HG02759 (cell line): ENCODE measurements at regions not wholly inside any gene's neighbourhood (a gene's known extent, or its start where the extent isn't known, plus 50 kb on each side); places are given as distances from the start of the nearest gene placed in this dataset.

Experiments
- ATAC-seq: cut with Tn5 transposase; IDR thresholded peaks from one replicate; pipeline ENCODE4 v1.9.1; 2021; ENCODE audit warnings: mild to moderate bottlenecking, moderate library complexity; ENCODE audit not compliant: unreplicated experiment

GRCh38 chr21:20545454-20545853 lies 452.8 kb upstream of the NCAM2 start:
- no peak for ATAC-seq

- ATAC-seq = no peak
These were observed 446.3 kb upstream of the NCAM2 start for GRCh38 chr21:20551939-20552338.

GRCh38 chr21:20554785-20555184 lies 443.4 kb upstream of the NCAM2 start:
- ATAC-seq = no peak

GRCh38 chr21:20570824-20571232 lies 427.4 kb upstream of the NCAM2 start:
- no peak for ATAC-seq

GRCh38 chr21:20572582-20572981 lies 425.6 kb upstream of the NCAM2 start:
- ATAC-seq = no peak

GRCh38 chr21:20581361-20581760 lies 416.8 kb upstream of the NCAM2 start:
- ATAC-seq = no peak

- no peak for ATAC-seq
These were observed 406.9 kb upstream of the NCAM2 start for GRCh38 chr21:20591284-20591683.

- no peak for ATAC-seq
These were observed 405.7 kb upstream of the NCAM2 start for GRCh38 chr21:20592463-20592862.

GRCh38 chr21:20603236-20603635 lies 395.0 kb upstream of the NCAM2 start:
- no peak for ATAC-seq

- ATAC-seq = no peak
These were observed 387.2 kb upstream of the NCAM2 start for GRCh38 chr21:20611008-20611407.

- no peak for ATAC-seq
These were observed 384.6 kb upstream of the NCAM2 start for GRCh38 chr21:20613654-20614053.

- ATAC-seq = no peak
These were observed 381.1 kb upstream of the NCAM2 start for GRCh38 chr21:20617130-20617529.

- ATAC-seq = no peak
These were observed 379.3 kb upstream of the NCAM2 start for GRCh38 chr21:20618878-20619277.

- no peak for ATAC-seq
These were observed 370.6 kb upstream of the NCAM2 start for GRCh38 chr21:20627594-20627993.

GRCh38 chr21:20631633-20632032 lies 366.6 kb upstream of the NCAM2 start:
- ATAC-seq = no peak

GRCh38 chr21:20639026-20639425 lies 359.2 kb upstream of the NCAM2 start:
- no peak for ATAC-seq

- no peak for ATAC-seq
These were observed 357.0 kb upstream of the NCAM2 start for GRCh38 chr21:20641241-20641640.

GRCh38 chr21:20642681-20643080 lies 355.5 kb upstream of the NCAM2 start:
- no peak for ATAC-seq

GRCh38 chr21:20644552-20644951 lies 353.7 kb upstream of the NCAM2 start:
- no peak for ATAC-seq

- ATAC-seq = no peak
These were observed 352.9 kb upstream of the NCAM2 start for GRCh38 chr21:20645344-20645743.

- ATAC-seq = no peak
These were observed 351.6 kb upstream of the NCAM2 start for GRCh38 chr21:20646431-20647165.

GRCh38 chr21:20647607-20648006 lies 350.6 kb upstream of the NCAM2 start:
- no peak for ATAC-seq

- no peak for ATAC-seq
These were observed 349.0 kb upstream of the NCAM2 start for GRCh38 chr21:20649231-20649630.
